ENCODE measurements at regions not wholly inside any gene's neighbourhood (a gene's known extent, or its start where the extent isn't known, plus 50 kb on each side); places are given as distances from the start of the nearest gene placed in this dataset.

DNA sequence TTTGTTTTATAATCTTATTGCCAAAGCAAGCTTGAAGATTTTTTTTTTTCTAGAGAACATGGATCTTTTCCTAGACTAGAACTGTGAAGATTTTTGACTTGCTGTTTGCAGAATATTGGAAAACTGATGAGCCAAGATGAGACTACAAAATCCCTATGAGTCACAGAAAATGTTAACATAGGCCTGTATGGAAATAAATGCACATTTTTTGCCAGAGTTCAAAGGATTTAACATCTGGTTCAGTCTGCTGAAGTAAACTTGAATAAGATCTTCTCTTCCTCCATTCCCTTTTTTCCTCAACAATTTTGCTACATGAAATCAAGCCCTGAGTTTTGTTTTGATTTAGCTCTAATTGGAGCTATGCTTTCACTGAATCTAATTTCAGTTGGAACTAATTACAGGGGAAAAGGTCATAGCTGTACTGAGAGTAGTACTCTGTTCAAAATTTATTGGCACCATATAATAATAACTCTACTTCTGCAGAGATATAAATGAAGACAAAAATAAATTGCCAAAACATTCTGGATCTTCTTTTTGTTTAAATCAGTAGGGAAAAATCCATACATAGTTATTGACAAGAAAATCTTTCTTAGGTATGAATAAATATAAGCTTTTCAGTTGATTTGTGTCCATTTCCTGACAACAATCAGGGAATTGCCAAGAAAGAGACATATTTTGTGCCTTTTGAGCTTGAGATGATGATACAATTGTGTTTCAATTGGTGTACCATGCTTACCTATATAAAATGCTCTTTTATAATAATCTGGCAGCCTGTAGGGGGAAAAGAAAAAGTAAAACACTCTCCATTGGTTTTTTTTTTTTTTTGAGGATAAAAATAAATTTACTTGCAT lies 387.5 kb upstream of the GOT2 start:
- ChIA-PET POLR2A (no interaction called here), CTCF (no interaction called here)
- Mint-ChIP-seq H3K4me1 (no peaks in the 10 kb centered on the region), H3K36me3 (ENCODE audit: low read depth) (no peaks in the 10 kb centered on the region), H3K27ac (no peak overlapping the region), H3K27me3 (no peaks in the 10 kb centered on the region), H3K9me3 (no peaks in the 10 kb centered on the region), H3K4me3 (no peak overlapping the region)
- DNase-seq: no peak
- TF ChIP-seq, protein P1, sequence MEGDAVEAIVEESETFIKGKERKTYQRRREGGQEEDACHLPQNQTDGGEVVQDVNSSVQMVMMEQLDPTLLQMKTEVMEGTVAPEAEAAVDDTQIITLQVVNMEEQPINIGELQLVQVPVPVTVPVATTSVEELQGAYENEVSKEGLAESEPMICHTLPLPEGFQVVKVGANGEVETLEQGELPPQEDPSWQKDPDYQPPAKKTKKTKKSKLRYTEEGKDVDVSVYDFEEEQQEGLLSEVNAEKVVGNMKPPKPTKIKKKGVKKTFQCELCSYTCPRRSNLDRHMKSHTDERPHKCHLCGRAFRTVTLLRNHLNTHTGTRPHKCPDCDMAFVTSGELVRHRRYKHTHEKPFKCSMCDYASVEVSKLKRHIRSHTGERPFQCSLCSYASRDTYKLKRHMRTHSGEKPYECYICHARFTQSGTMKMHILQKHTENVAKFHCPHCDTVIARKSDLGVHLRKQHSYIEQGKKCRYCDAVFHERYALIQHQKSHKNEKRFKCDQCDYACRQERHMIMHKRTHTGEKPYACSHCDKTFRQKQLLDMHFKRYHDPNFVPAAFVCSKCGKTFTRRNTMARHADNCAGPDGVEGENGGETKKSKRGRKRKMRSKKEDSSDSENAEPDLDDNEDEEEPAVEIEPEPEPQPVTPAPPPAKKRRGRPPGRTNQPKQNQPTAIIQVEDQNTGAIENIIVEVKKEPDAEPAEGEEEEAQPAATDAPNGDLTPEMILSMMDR (IDR thresholded peaks at IDR 0.05): no peak
- intact Hi-C loops (cut with micrococcal nuclease): no loop called here
- ATAC-seq (ENCODE audit: low read depth): no peak

DNA sequence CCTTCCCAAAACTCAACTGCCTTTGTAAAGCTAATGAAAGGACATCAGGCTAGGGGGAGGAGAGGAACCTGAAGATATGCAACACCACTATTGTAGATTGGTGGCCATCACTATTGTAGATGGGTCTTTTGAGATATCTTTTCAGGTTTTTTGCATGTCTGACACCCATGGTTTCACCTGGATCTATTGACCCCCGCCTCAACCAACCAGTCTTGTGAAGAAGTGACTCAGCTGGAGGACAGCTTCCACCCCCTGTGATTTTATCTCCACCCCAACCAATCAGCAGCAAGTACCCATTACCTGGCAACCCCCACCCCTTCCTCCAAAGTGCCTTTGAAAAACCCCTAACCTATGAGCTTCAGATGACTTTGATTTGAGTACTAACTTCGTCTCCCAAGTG lies 382.6 kb upstream of the GOT2 start:
- no peaks in the 10 kb centered on the region for H3K9me3 Mint-ChIP-seq
- ATAC-seq (ENCODE audit: low read depth) (no peak), DNase-seq (no peak)
- no peaks in the 10 kb centered on the region for H3K4me1 Mint-ChIP-seq
- TF ChIP-seq, protein P1 (IDR thresholded peaks at IDR 0.05): no peak
- POLR2A ChIA-PET: no interaction called here
- CTCF ChIA-PET: no interaction called here
- no peaks in the 10 kb centered on the region for H3K27me3 Mint-ChIP-seq
- no peak overlapping the region for H3K27ac Mint-ChIP-seq
- no peaks in the 10 kb centered on the region for H3K36me3 Mint-ChIP-seq (ENCODE audit: low read depth)
- intact Hi-C loops (cut with micrococcal nuclease): no loop called here
- no peak overlapping the region for H3K4me3 Mint-ChIP-seq

DNA sequence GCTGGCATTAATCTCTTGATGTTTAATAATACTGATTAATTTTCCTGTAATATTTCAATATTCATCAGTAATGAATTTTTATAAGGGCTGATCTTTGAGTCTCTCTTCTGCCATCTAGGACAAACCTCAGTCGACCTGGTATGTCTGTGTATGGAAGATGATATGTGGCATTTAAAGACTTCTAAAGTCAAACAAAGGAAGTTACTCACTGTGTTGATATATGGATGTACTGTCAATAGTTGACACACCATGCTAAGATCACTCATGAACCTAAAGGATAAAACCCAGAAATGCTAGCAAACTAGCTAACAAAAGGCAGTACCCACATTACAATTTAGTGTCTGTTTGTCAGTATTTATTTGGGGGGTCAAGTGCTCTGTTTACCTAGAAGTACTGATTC lies 380.7 kb upstream of the GOT2 start:
- no peak overlapping the region for H3K27ac Mint-ChIP-seq
- TF ChIP-seq, protein P1 (IDR thresholded peaks at IDR 0.05): no peak
- intact Hi-C loops (cut with micrococcal nuclease): no loop called here
- ChIA-PET POLR2A (no interaction called here), CTCF (no interaction called here)
- no peaks in the 10 kb centered on the region for H3K36me3 Mint-ChIP-seq (ENCODE audit: low read depth)
- H3K4me3 Mint-ChIP-seq: no peak overlapping the region
- no peak for ATAC-seq (ENCODE audit: low read depth)
- H3K9me3 Mint-ChIP-seq: no peaks in the 10 kb centered on the region
- DNase-seq: no peak
- H3K27me3 Mint-ChIP-seq: no peaks in the 10 kb centered on the region
- no peaks in the 10 kb centered on the region for H3K4me1 Mint-ChIP-seq

DNA sequence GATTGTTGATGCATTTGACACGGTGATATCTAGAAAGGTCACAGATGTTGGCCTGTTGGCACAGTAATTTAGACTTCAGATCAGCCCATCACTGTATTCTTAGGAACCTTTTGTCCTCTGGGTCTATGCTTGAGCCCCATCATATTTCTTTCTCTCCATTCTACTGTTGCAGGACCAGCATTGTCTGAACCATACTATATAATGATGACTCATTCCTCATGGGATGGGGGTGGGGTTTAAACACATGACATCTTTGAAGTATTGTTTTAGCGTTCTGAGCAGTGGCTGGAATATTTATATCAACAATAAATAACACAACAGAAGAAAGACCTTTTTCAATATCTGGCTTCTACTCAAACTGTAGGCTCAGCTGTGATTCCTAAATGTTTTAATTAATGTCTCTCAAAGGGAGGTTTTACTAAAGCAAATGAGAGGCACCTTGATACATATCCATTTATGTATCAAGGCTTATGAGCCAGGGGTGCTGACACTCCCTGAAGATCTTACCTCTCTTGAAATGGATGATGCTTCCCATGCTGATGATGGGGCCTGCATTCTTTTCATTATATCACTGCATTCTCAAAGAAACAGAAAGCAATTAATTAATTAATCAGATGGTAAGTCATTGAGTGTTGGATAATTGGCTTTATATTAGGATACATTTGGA lies 379.0 kb upstream of the GOT2 start:
- CTCF ChIA-PET: no interaction called here
- Mint-ChIP-seq H3K4me1 (no peaks in the 10 kb centered on the region), H3K36me3 (ENCODE audit: low read depth) (no peaks in the 10 kb centered on the region), H3K27ac (no peak overlapping the region), H3K27me3 (no peaks in the 10 kb centered on the region), H3K4me3 (no peak overlapping the region), H3K9me3 (no peaks in the 10 kb centered on the region)
- no peak for ATAC-seq (ENCODE audit: low read depth)
- DNase-seq: no peak
- POLR2A ChIA-PET: no interaction called here
- TF ChIP-seq, protein P1 (IDR thresholded peaks at IDR 0.05): no peak
- intact Hi-C loops (cut with micrococcal nuclease): no loop called here

DNA sequence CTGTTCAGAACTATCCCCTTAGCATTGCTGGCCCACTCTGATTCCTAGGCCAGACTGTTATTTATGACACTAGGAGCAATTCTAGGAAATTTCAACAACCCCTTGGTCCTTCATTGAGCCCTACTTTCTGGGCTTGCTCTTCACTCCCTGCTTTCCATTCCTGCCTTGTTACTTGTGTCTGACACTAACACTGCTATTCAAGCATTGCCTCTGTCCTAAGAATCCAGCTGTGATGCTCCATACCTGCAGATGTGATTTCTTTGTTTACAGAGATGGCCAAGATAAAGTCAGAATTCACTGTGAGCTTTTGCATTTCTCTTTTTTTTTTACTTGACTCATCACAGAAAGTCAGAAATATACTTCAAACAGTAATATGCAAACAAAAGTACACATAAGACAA lies 377.2 kb upstream of the GOT2 start:
- Mint-ChIP-seq H3K36me3 (ENCODE audit: low read depth) (no peaks in the 10 kb centered on the region), H3K27me3 (no peaks in the 10 kb centered on the region), H3K4me3 (no peak overlapping the region), H3K4me1 (no peaks in the 10 kb centered on the region), H3K9me3 (no peaks in the 10 kb centered on the region), H3K27ac (no peak overlapping the region)
- intact Hi-C loops (cut with micrococcal nuclease): no loop called here
- ATAC-seq (ENCODE audit: low read depth) (no peak), DNase-seq (no peak)
- TF ChIP-seq, protein P1 (IDR thresholded peaks at IDR 0.05): no peak
- ChIA-PET CTCF (no interaction called here), POLR2A (no interaction called here)
